GM13976 (cell line): ENCODE measurements at regions not wholly inside any gene's neighbourhood (a gene's known extent, or its start where the extent isn't known, plus 50 kb on each side); places are given as distances from the start of the nearest gene placed in this dataset.

Experiments used
- DNase-seq: peaks from one replicate; pipeline ENCODE4 v3.0.0; 2012; ENCODE audit warnings: low spot score
- CTCF ChIP-seq: IDR thresholded peaks from 2 replicates; pipeline ENCODE4 v1.5.1; 2012; ENCODE audit warnings: borderline replicate concordance, mild to moderate bottlenecking; ENCODE audit not compliant: insufficient read depth; ENCODE audit errors: extremely low read depth, missing control alignments, control extremely low read depth
- in situ Hi-C: fragments of 300-500 bp; cut with MboI; formaldehyde crosslinking; loops from one replicate; pipeline ENCODE4 v1.12.0; 2022; ENCODE audit warnings: low sequenced_read_pairs, mixed read lengths, inconsistent platforms; ENCODE audit not compliant: unreplicated experiment

- TF ChIP-seq CTCF = no peak
- in situ Hi-C loops = no loop called here
- no peak for DNase-seq
These were observed 1433.3 kb upstream of the C9orf72 start for GRCh38 chr9:29006628-29007027.

GRCh38 chr9:29012911-29013310 is 1439.6 kb upstream of the C9orf72 start:
- in situ Hi-C loops = no loop called here
- no peak for DNase-seq

DNA sequence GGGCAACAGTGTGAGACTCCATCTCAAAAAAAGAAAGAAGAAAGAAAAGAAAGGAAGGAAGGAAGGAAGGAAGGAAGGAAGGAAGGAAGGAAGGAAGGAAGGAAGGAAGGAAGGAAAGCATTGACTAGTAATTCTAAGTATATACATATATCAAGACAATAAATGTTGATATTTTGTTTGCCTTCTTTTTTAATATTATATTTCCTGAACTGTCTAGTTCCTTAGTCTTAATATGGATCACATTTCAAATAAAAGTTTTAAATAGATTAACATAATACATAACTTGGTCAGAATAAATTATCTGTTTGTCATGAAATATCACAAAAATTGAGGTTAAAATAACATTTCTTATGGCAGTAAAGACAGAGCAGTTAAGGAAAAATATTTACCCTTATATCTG is 1448.4 kb upstream of the C9orf72 start:
- in situ Hi-C loops = no loop called here
- no peak for TF ChIP-seq CTCF
- DNase-seq = no peak

More at GRCh38 chr9:29012911-29013310, 1439.6 kb upstream of the C9orf72 start:
- TF ChIP-seq CTCF = no peak

DNA sequence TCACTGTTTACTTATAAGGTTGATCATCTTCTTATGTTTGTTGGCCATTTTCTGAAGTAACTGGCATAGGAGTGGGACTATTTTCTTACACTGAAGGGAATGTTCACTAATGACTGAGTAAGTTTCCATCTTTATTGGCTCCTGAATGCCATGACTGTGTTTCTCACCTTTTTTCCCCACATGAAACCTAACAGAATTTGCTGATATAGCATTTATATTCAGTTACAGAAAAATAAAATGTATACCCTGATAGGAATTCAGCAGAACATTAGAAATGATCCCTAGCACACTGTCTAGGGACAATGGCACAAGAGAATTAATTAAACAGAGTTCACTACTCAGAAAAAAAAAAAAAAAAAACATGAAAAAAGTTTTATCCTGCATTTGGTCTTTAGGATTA is 1465.1 kb upstream of the C9orf72 start:
- no peak for DNase-seq
- no peak for TF ChIP-seq CTCF
- in situ Hi-C loops = no loop called here

DNA sequence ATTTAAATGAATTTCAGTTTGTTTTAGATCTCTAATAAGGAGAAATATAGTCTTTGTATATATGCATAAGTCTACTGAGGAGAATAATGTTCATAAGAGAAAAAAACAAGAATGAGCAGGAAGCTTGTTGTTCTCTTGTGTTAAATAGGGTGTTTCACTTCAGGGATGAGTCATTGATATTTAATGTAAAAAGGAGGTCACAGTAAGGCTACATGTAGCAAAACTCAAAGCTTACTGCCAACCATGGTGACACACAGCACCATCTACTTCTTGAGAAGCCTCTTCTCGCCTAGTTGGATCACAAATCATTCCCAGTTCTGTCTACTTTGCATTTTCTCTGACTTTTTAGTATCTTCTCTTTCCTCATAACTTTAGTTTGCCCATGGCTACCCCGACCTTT is 1466.0 kb upstream of the C9orf72 start:
- in situ Hi-C loops = no loop called here
- no peak for TF ChIP-seq CTCF
- no peak for DNase-seq

GRCh38 chr9:29043072-29043471 is 1469.8 kb upstream of the C9orf72 start:
- in situ Hi-C loops = no loop called here
- no peak for TF ChIP-seq CTCF
- no peak for DNase-seq

- no peak for TF ChIP-seq CTCF
- in situ Hi-C loops = no loop called here
- DNase-seq = no peak
These were observed 1471.7 kb upstream of the C9orf72 start for GRCh38 chr9:29044959-29045358.
